OCI-LY3 (cell line): ENCODE measurements at regions not wholly inside any gene's neighbourhood (a gene's known extent, or its start where the extent isn't known, plus 50 kb on each side); places are given as distances from the start of the nearest gene placed in this dataset.

Experiments used
- CTCF ChIP-seq: fragments of 200-600, 300-600 bp; sonication (generic); IDR thresholded peaks from 2 replicates; pipeline ENCODE4 v1.5.1; 2014; ENCODE audit warnings: antibody characterized with exemption, low read length, low read depth
- EZH2phosphoT487 ChIP-seq: fragments of 200-600 bp; shearing (Covaris generic); IDR thresholded peaks from 2 replicates; pipeline ENCODE4 v1.6.1; 2018; ENCODE audit warnings: antibody characterized with exemption, mixed run types, low read depth

DNA sequence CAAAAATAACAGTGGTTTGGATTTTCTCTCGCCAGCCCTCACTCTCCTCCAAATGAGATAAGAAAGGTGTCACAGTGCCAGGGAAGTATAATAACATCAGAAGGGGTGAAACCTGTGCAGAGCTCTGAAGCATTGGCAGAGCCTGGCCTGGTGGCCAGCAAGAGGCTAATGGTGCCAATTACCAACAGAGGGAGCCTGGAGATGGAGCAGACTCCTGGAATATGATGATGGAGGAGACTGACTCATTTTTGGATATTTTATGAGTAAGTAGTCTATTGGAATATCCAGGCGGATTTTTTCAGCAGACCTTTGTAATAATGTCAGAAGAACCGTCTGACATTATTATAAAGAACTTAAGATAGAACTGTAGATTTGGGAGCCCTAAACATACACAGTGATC is 442.6 kb upstream of the MARCKS start:
- TF ChIP-seq CTCF (peak; percentile 14; the same call in 1 of the 2 replicates), EZH2phosphoT487 (no peak)
